Endothelial cell (in vitro differentiated cells): ENCODE measurements at regions not wholly inside any gene's neighbourhood (a gene's known extent, or its start where the extent isn't known, plus 50 kb on each side); places are given as distances from the start of the nearest gene placed in this dataset.

Experiments
- DNase-seq: peaks from one replicate; pipeline ENCODE4 v3.0.0; 2021; ENCODE audit warnings: low spot score
- H3K27ac Mint-ChIP-seq: one replicate; pipeline ENCODE4 v1.8.0; 2021; ENCODE audit warnings: mixed read lengths, inconsistent platforms; ENCODE audit not compliant: unreplicated experiment
- H3K27me3 Mint-ChIP-seq: one replicate; pipeline ENCODE4 v1.8.0; 2021; ENCODE audit warnings: mild to moderate bottlenecking, moderate library complexity, mixed read lengths, inconsistent platforms; ENCODE audit not compliant: unreplicated experiment
- H3K36me3 Mint-ChIP-seq: one replicate; pipeline ENCODE4 v1.8.0; 2021; ENCODE audit warnings: mild to moderate bottlenecking, low read depth, mixed read lengths, inconsistent platforms; ENCODE audit not compliant: unreplicated experiment
- H3K4me1 Mint-ChIP-seq: one replicate; pipeline ENCODE4 v1.8.0; 2021; ENCODE audit warnings: mild to moderate bottlenecking, mixed read lengths, inconsistent platforms; ENCODE audit not compliant: unreplicated experiment
- H3K4me3 Mint-ChIP-seq: one replicate; pipeline ENCODE4 v1.8.0; 2021; ENCODE audit warnings: mild to moderate bottlenecking, mixed read lengths, inconsistent platforms; ENCODE audit not compliant: unreplicated experiment
- H3K9me3 Mint-ChIP-seq: one replicate; pipeline ENCODE4 v1.8.0; 2021; ENCODE audit warnings: mixed read lengths, inconsistent platforms; ENCODE audit not compliant: unreplicated experiment
- TF ChIP-seq, protein P1 (sequence below): fragments of 200-600 bp; sonication (generic); IDR thresholded peaks from one replicate; pipeline ENCODE4 v1.5.0; 2021; ENCODE audit warnings: antibody characterized with exemption; ENCODE audit not compliant: unreplicated experiment

DNA sequence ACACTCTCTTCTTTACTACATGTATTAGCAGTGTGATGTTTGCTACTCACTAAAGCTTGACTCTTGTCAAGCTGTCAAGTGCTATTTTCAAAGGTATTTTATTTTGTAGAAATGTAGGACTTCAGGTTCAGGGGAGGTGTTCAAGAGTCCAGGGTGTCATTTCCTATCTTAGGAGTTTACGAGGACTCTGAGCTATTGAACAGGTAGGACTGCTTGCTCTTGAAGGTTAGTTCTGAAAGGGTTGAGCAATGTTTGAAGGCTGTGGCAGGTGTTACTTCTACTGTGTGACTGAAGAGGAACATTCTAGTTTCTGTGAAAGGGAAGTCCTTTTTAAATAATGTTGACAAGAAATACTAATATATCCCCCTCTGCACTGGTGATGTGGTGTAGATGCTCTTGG is 1151.2 kb downstream of the PDHA2 start:
- Mint-ChIP-seq H3K27me3 (no peaks in the 10 kb centered on the region), H3K36me3 (no peaks in the 10 kb centered on the region), H3K9me3 (no peaks in the 10 kb centered on the region), H3K4me1 (no peaks in the 10 kb centered on the region), H3K27ac (no peak overlapping the region), H3K4me3 (no peak overlapping the region)
- no peak for DNase-seq
- TF ChIP-seq, protein P1, sequence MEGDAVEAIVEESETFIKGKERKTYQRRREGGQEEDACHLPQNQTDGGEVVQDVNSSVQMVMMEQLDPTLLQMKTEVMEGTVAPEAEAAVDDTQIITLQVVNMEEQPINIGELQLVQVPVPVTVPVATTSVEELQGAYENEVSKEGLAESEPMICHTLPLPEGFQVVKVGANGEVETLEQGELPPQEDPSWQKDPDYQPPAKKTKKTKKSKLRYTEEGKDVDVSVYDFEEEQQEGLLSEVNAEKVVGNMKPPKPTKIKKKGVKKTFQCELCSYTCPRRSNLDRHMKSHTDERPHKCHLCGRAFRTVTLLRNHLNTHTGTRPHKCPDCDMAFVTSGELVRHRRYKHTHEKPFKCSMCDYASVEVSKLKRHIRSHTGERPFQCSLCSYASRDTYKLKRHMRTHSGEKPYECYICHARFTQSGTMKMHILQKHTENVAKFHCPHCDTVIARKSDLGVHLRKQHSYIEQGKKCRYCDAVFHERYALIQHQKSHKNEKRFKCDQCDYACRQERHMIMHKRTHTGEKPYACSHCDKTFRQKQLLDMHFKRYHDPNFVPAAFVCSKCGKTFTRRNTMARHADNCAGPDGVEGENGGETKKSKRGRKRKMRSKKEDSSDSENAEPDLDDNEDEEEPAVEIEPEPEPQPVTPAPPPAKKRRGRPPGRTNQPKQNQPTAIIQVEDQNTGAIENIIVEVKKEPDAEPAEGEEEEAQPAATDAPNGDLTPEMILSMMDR = no peak

DNA sequence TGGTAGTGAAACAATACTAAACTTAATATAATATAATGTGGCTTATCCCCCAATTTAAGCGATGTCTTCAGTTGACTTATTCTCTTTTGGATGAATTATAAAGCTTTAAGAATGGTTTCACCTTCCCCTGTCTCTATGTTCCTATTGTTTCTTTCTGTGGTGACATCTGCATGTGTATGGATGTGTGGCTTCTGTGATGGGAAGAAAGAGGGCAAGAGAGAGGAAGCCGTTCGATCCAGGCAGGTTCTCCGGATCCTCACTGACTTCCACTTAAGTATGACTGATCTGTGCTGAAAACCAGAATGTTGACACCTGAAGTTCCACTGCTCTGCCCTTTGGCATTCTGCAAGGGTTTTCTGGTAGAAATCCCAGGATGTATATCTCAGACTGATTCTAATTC is 1150.8 kb downstream of the STPG2 start:
- Mint-ChIP-seq H3K27ac (no peak overlapping the region), H3K4me3 (no peak overlapping the region), H3K36me3 (no peaks in the 10 kb centered on the region), H3K9me3 (no peaks in the 10 kb centered on the region), H3K27me3 (no peaks in the 10 kb centered on the region), H3K4me1 (no peaks in the 10 kb centered on the region)
- DNase-seq = no peak
- TF ChIP-seq, protein P1 = no peak

DNA sequence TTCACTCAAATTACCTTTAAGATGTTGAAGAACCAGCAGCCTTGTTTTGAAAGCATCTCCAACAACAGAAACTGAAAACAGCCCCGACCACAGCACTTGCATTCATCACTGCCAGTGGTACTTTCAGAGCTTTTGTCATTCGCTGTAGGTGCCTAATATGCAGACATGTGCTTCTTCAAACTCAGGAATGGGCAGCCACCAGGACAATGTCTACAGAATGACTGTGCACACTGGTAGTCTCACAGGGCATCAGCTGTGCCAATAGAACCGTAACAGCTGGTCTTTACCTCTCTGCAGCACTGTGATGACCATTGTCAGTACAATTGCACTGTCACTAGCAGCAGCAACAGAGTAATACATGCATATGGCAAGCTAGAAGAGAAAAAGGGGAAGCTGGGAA is 1149.7 kb downstream of the STPG2 start:
- Mint-ChIP-seq H3K27ac (no peak overlapping the region), H3K4me1 (no peaks in the 10 kb centered on the region), H3K27me3 (no peaks in the 10 kb centered on the region), H3K36me3 (no peaks in the 10 kb centered on the region), H3K9me3 (no peaks in the 10 kb centered on the region), H3K4me3 (no peak overlapping the region)
- TF ChIP-seq, protein P1 = no peak
- no peak for DNase-seq

DNA sequence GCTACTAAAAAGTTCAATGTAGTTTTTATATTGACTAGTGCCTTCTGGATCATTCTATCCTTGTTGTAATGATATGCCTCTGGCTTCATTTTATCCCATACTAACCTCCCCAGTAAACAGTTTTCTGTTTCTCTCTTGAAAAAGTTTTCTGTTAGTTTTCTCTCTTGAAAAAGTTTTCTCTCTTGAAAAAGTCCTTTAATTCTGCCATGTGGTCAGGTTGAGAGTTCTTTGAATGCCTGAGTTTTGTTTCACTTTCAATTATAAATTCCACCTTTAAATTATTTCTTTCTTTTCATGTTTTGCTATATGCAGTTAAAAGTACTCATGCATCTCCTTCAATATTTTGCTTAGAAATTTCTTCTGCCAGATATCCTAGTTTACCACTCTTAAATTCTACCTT is 1139.6 kb downstream of the STPG2 start:
- TF ChIP-seq, protein P1 = no peak
- Mint-ChIP-seq H3K27me3 (no peaks in the 10 kb centered on the region), H3K9me3 (no peaks in the 10 kb centered on the region), H3K4me3 (no peak overlapping the region), H3K27ac (no peak overlapping the region), H3K36me3 (no peaks in the 10 kb centered on the region), H3K4me1 (no peaks in the 10 kb centered on the region)
- no peak for DNase-seq

DNA sequence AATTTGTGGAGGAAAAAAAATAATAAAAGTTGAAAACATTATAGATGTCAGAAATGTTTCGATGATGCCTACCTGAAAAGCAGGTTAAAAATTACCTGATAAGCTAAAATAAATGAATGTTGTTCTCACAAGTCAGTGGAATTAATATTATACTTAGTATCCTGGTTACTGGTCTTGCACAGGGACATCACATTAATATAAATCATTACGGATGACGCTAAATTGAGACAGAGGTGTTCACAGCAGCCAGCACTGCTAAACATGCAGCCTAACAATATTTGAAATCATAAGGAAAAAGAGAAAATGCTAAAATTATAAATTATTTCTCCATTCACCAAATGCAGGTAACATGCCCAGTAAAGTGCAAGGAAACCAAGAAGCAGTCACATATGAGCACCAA is 1130.0 kb downstream of the STPG2 start:
- no peaks in the 10 kb centered on the region for H3K27me3 Mint-ChIP-seq
- H3K4me3 Mint-ChIP-seq = no peak overlapping the region
- H3K4me1 Mint-ChIP-seq = no peaks in the 10 kb centered on the region
- no peaks in the 10 kb centered on the region for H3K36me3 Mint-ChIP-seq
- TF ChIP-seq, protein P1 = no peak
- H3K27ac Mint-ChIP-seq = no peak overlapping the region
- no peak for DNase-seq
- H3K9me3 Mint-ChIP-seq = no peaks in the 10 kb centered on the region
